NAMALWA (cell line): ENCODE measurements at regions not wholly inside any gene's neighbourhood (a gene's known extent, or its start where the extent isn't known, plus 50 kb on each side); places are given as distances from the start of the nearest gene placed in this dataset.
"Not testable (repeated sequence)": the region's sequence is repeated elsewhere in the genome, so short reads cannot be mapped to it uniquely, and the experiment has no call there.

Experiments used
- DNase-seq: peaks from one replicate; pipeline ENCODE4 v3.0.0-alpha.2; 2015; ENCODE audit warnings: low spot score

GRCh38 chr11:109046284-109046992 lies 375.6 kb upstream of the C11orf87 start:
- DNase-seq, result no peak

GRCh38 chr11:109048098-109048497 lies 373.9 kb upstream of the C11orf87 start:
- no peak for DNase-seq

- DNase-seq, result no peak
Measured at GRCh38 chr11:109051200-109051599, 370.8 kb upstream of the C11orf87 start.

- DNase-seq, result no peak
Measured at GRCh38 chr11:109059402-109059801, 362.6 kb upstream of the C11orf87 start.

GRCh38 chr11:109061394-109061793 lies 360.6 kb upstream of the C11orf87 start:
- DNase-seq, result no peak

GRCh38 chr11:109062445-109062844 lies 359.5 kb upstream of the C11orf87 start:
- DNase-seq, result no peak

- DNase-seq, result no peak
Measured at GRCh38 chr11:109062871-109063270, 359.1 kb upstream of the C11orf87 start.

GRCh38 chr11:109064618-109065311 lies 357.2 kb upstream of the C11orf87 start:
- DNase-seq, result not testable (repeated sequence)

GRCh38 chr11:109071262-109071661 lies 350.7 kb upstream of the C11orf87 start:
- no peak for DNase-seq

GRCh38 chr11:109071712-109072524 lies 350.1 kb upstream of the C11orf87 start:
- DNase-seq, result no peak

- DNase-seq, result no peak
Measured at GRCh38 chr11:109073032-109073822, 348.8 kb upstream of the C11orf87 start.

- no peak for DNase-seq
Measured at GRCh38 chr11:109075976-109076375, 346.0 kb upstream of the C11orf87 start.

GRCh38 chr11:109076870-109077269 lies 345.1 kb upstream of the C11orf87 start:
- no peak for DNase-seq

GRCh38 chr11:109077291-109077920 lies 344.6 kb upstream of the C11orf87 start:
- DNase-seq, result no peak

GRCh38 chr11:109085708-109086373 lies 336.1 kb upstream of the C11orf87 start:
- no peak for DNase-seq

- DNase-seq, result no peak
Measured at GRCh38 chr11:109086931-109087330, 335.1 kb upstream of the C11orf87 start.

- no peak for DNase-seq
Measured at GRCh38 chr11:109088086-109088485, 333.9 kb upstream of the C11orf87 start.

GRCh38 chr11:109089144-109089543 lies 332.8 kb upstream of the C11orf87 start:
- DNase-seq, result no peak

- no peak for DNase-seq
Measured at GRCh38 chr11:109093354-109093753, 328.6 kb upstream of the C11orf87 start.

- DNase-seq, result no peak
Measured at GRCh38 chr11:109096266-109096665, 325.7 kb upstream of the C11orf87 start.
